Peyer's patch (tissue), 4 donors: ENCODE measurements at regions not wholly inside any gene's neighbourhood (a gene's known extent, or its start where the extent isn't known, plus 50 kb on each side); places are given as distances from the start of the nearest gene placed in this dataset.

Experiments
- DNase-seq, 3 donors: peaks; one replicate each; pipeline ENCODE4 v3.0.0-alpha.2; 2017 to 2019
- H3K27ac ChIP-seq, 4 donors: fragments of 200-600 bp; sonication (generic); one replicate each; pipeline ENCODE4 v1.5.1; 2016 to 2019
- H3K27me3 ChIP-seq, 2 donors: fragments of 200-600 bp; sonication (generic); one replicate each; pipeline ENCODE4 v1.5.1; 2019
- H3K36me3 ChIP-seq, 3 donors: fragments of 200-600 bp; sonication (generic); one replicate each; pipeline ENCODE4 v1.5.1; 2016 to 2019
- H3K4me1 ChIP-seq, 4 donors: fragments of 200-600 bp; sonication (generic); one replicate each; pipeline ENCODE4 v1.5.1; 2016 to 2019
- H3K4me3 ChIP-seq, 4 donors: fragments of 200-600 bp; sonication (generic); 1 replicate in 3 of 4; 2 replicates in 1 of 4; pipeline ENCODE4 v1.5.1; 2016 to 2019; ENCODE audit warnings: mild to moderate bottlenecking in 1 of 4
- H3K9me3 ChIP-seq, 4 donors: fragments of 200-600 bp; sonication (generic); one replicate each; pipeline ENCODE4 v1.5.1; 2016 to 2019; ENCODE audit warnings: mild to moderate bottlenecking in 1 of 4
- POLR2A ChIP-seq, 2 donors: fragments of 450-650 bp; IDR thresholded peaks; one replicate each; pipeline ENCODE4 v1.5.1; 2017; ENCODE audit warnings: antibody characterized with exemption in 2 of 2, mild to moderate bottlenecking in 2 of 2, moderate library complexity in 2 of 2
- TF ChIP-seq, protein P1 (sequence below), 6 experiments: fragments of 450-650 bp in 4 of 6; fragments of 200-600 bp in 2 of 6; sonication (generic) in 1 of 6; IDR thresholded peaks; one replicate each; pipeline ENCODE4 v1.5.1; 2017 to 2019; ENCODE audit warnings: antibody characterized with exemption in 6 of 6, mild to moderate bottlenecking in 3 of 6, moderate library complexity in 1 of 6

GRCh38 chr15:87609894-87610293, 646.6 kb downstream of the NTRK3 start:
- no peaks in the 10 kb centered on the region for H3K27me3 ChIP-seq
- no peaks in the 10 kb centered on the region for H3K36me3 ChIP-seq
- H3K4me1 ChIP-seq: no peaks in the 10 kb centered on the region
- no peaks in the 10 kb centered on the region for H3K9me3 ChIP-seq
- no peak for TF ChIP-seq POLR2A (IDR thresholded peaks at IDR 0.05)
- TF ChIP-seq, protein P1, sequence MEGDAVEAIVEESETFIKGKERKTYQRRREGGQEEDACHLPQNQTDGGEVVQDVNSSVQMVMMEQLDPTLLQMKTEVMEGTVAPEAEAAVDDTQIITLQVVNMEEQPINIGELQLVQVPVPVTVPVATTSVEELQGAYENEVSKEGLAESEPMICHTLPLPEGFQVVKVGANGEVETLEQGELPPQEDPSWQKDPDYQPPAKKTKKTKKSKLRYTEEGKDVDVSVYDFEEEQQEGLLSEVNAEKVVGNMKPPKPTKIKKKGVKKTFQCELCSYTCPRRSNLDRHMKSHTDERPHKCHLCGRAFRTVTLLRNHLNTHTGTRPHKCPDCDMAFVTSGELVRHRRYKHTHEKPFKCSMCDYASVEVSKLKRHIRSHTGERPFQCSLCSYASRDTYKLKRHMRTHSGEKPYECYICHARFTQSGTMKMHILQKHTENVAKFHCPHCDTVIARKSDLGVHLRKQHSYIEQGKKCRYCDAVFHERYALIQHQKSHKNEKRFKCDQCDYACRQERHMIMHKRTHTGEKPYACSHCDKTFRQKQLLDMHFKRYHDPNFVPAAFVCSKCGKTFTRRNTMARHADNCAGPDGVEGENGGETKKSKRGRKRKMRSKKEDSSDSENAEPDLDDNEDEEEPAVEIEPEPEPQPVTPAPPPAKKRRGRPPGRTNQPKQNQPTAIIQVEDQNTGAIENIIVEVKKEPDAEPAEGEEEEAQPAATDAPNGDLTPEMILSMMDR (IDR thresholded peaks at IDR 0.05): no peak
- DNase-seq: no peak
- H3K4me3 ChIP-seq: no peak overlapping the region
- peak overlapping the region in 1 of 4 donors; percentile 37 for H3K27ac ChIP-seq

DNA sequence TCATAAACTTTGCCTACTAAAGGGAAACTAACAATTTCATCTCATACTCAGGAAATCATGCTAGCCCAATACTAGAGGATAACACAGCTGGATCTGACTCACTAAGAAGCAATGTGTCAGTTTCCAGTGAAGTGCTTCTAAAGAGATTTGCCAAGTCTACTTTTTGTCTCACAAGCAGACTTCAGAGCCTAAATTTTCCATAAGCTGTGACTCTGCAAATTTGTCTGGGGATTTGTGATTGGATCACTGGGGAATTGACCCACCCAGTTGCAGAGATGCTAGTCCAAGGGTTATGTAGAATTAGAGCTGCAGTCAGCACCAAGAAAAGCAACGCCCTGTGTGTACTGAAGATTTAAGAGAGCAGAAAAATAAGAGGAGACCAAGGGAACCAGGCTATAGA, 647.1 kb downstream of the NTRK3 start:
- no peak for DNase-seq
- Histone ChIP-seq H3K36me3 (no peaks in the 10 kb centered on the region), H3K9me3 (no peaks in the 10 kb centered on the region), H3K4me3 (no peak overlapping the region), H3K4me1 (no peaks in the 10 kb centered on the region), H3K27me3 (no peaks in the 10 kb centered on the region), H3K27ac (no peak overlapping the region)
- TF ChIP-seq, protein P1 (IDR thresholded peaks at IDR 0.05): no peak
- TF ChIP-seq POLR2A (IDR thresholded peaks at IDR 0.05): no peak

GRCh38 chr15:87608238-87609028, 648.1 kb downstream of the NTRK3 start:
- Histone ChIP-seq H3K4me1 (no peaks in the 10 kb centered on the region), H3K27me3 (no peaks in the 10 kb centered on the region), H3K27ac (no peak overlapping the region), H3K4me3 (no peak overlapping the region), H3K36me3 (no peaks in the 10 kb centered on the region), H3K9me3 (no peaks in the 10 kb centered on the region)
- no peak for DNase-seq
- TF ChIP-seq, protein P1 (IDR thresholded peaks at IDR 0.05): no peak
- no peak for TF ChIP-seq POLR2A (IDR thresholded peaks at IDR 0.05)

DNA sequence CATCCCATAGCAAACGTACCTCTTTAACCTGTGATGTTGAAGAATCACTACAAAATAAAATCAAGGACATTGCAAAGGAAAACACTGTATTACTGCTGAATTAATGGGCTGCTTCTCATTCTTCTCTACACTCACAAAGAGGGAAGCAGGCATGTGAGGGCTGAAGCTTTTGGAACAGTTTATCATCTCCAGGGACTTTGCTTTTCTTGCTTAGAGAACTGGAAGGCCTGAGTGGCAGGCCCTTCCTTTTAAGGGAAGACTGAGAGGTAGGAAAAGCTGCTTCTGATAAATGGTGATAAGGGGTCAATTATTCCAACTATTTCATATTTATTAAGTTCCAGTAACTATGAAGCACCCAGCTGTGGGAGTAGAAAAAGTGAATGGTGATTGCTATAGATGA, 649.6 kb downstream of the NTRK3 start:
- Histone ChIP-seq H3K27me3 (no peaks in the 10 kb centered on the region), H3K36me3 (no peaks in the 10 kb centered on the region), H3K4me1 (no peaks in the 10 kb centered on the region), H3K27ac (no peak overlapping the region), H3K4me3 (no peak overlapping the region), H3K9me3 (no peaks in the 10 kb centered on the region)
- TF ChIP-seq, protein P1 (IDR thresholded peaks at IDR 0.05): no peak
- no peak for TF ChIP-seq POLR2A (IDR thresholded peaks at IDR 0.05)
- DNase-seq: no peak

- Histone ChIP-seq H3K27ac (no peak overlapping the region), H3K4me3 (no peak overlapping the region), H3K27me3 (no peaks in the 10 kb centered on the region), H3K36me3 (no peaks in the 10 kb centered on the region), H3K9me3 (no peaks in the 10 kb centered on the region), H3K4me1 (no peaks in the 10 kb centered on the region)
- no peak for TF ChIP-seq POLR2A (IDR thresholded peaks at IDR 0.05)
- TF ChIP-seq, protein P1 (IDR thresholded peaks at IDR 0.05): peak in 4 of 6 experiments; percentile 19 to 46 (median 38)
- DNase-seq: no peak
These were observed 651.6 kb downstream of the NTRK3 start for GRCh38 chr15:87604857-87605446.
